HG02885 (cell line): ENCODE measurements at regions not wholly inside any gene's neighbourhood (a gene's known extent, or its start where the extent isn't known, plus 50 kb on each side); places are given as distances from the start of the nearest gene placed in this dataset.
"Not testable (repeated sequence)": the region's sequence is repeated elsewhere in the genome, so short reads cannot be mapped to it uniquely, and the experiment has no call there.

ENCODE experiments used
- ATAC-seq: cut with Tn5 transposase; IDR thresholded peaks from one replicate; pipeline ENCODE4 v1.9.1; 2021; ENCODE audit warnings: mild to moderate bottlenecking; ENCODE audit not compliant: unreplicated experiment, poor library complexity

DNA sequence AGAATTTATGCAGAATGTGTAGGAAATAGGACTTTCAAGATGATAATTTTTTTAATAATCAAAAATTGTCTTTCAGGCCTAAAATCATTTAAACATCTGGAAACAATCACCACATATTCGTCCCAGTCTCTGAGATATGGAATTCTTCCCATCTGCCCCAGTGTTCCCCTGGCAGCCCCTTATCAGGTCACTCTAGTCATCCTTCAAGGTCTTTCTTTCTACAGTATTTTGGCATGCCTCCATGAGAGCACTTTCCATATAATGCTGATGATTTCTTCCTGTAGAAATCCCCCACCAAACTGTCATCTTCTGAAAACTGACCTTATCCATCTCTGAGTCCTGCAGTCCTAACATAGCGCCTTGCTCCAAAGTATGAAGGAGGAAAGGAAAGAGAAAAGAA, 422.1 kb downstream of the RPS29 start:
- no peak for ATAC-seq

DNA sequence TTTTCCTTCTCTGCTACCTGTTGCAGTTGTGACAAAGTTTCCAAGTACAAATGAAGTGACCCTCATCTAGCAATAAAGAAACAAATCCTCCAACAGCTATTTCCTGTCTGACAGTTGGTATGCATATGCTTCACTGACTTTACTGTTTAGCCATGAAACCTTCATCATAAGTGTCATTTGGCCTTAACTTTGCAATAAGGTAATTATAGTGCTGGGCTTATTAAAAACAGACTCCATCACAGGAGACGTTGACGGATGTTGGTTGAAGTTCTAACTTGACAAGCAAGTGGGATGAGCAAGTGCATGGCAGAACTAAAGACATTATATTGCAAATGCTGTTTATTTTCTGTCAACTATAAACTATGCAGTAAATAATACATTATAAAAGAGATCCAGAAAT, 425.2 kb downstream of the RPS29 start:
- ATAC-seq = no peak

DNA sequence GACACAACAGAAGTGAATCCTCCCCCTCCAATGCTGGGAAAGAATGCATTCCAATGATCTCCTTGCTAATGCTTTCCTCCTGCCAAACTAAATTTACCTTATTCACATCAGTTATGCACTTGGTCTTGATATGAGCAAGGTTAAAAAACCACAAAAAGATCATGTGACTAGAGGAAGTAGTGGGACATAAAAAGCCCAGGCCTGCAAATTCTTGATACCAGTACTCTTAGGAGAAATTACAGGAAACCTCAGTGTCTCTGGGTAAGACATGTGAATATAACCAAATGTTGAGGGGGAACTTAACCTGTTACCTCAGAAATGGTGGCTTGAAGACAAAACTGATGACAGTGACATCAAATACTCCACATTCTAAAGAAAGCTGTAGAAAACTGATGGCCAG, 427.1 kb downstream of the RPS29 start:
- ATAC-seq = no peak

DNA sequence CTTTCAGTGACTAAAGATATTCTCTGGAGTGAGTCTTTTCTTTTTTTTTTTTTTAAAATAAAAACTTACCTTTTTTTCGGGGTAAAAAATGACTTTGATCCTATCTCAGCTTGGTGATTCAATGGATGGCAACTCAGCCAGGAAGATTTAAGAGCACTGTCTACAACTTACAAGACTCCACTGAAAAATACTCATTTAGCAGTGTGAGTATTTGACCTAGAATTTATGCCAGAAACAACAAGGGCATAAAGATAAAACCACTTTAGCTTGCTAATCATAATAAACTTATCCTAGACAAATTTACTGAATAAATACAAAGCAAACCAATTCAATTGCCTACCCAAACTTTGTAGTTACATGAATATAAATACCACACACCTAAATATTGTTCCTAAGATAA, 446.6 kb downstream of the RPS29 start:
- no peak for ATAC-seq

DNA sequence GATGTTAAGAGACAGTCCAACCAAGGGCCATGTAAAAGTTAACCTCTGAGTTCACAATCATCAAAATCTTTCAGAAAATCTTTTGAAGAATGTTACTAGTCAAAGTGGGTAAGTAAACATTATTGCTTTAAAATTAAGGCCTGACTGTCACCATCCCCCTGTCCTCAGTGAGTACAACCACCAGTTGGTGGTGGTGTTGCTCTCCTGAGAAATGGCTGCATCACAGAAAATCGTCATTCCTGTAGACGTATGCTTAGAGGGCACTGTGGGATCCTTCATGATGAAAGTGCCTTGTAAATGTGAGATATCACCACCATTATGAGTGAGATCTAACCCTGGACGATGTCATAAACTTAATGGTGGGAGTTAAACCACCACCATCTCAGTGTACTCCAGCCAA, 451.2 kb downstream of the RPS29 start:
- no peak for ATAC-seq

DNA sequence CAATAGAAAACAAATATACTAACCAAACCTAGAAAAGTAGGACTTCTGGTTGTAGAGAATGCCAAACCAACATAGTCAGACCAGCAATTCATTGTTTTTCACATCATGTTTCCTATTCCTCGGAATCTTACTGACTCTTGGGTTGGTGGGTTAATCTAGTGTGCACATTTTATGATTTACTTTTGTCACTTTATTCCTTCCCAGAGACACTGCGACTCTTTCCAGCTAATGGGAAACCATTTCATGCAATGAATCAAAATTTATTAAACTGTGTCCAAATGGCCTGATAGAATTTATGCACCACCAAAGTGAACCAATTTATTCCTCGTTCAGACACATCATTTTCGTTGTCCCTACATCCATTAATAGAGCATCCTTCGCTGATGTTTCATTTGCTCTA, 464.9 kb downstream of the RPS29 start:
- ATAC-seq = no peak

DNA sequence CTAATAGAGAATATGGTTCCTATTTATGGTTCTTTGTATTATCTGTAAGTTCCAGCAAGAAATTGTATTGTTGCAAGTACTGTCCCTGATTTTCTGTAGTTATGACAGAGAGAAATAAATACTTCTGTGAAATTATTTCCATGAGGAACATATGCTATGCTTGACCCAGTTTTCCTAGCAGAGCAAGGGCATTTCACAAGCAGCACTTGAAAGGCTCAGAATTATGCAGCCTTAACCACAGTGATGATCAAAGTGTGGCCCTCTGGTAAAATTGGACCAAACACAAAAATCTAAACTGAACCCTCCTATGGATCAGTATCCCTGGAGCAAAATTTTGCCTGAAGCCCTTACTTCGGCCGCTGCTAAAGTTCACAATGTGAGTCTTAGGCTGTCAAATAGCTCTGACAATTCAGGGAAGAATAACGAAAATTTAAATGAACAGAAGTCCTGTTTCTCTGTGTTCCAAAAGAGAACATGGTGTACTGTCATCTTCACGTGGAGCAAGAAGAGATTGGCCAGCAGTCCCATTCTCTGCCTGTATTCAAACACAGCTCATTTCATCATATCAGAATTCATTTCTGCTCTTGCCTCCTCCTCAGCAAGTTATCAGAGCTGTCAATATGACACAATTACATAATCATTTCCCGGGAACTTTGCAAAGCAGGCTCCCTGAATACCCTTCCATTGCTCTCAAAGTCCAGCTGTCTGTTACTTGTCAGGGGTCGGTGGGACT, 471.9 kb downstream of the RPS29 start:
- ATAC-seq = no peak

DNA sequence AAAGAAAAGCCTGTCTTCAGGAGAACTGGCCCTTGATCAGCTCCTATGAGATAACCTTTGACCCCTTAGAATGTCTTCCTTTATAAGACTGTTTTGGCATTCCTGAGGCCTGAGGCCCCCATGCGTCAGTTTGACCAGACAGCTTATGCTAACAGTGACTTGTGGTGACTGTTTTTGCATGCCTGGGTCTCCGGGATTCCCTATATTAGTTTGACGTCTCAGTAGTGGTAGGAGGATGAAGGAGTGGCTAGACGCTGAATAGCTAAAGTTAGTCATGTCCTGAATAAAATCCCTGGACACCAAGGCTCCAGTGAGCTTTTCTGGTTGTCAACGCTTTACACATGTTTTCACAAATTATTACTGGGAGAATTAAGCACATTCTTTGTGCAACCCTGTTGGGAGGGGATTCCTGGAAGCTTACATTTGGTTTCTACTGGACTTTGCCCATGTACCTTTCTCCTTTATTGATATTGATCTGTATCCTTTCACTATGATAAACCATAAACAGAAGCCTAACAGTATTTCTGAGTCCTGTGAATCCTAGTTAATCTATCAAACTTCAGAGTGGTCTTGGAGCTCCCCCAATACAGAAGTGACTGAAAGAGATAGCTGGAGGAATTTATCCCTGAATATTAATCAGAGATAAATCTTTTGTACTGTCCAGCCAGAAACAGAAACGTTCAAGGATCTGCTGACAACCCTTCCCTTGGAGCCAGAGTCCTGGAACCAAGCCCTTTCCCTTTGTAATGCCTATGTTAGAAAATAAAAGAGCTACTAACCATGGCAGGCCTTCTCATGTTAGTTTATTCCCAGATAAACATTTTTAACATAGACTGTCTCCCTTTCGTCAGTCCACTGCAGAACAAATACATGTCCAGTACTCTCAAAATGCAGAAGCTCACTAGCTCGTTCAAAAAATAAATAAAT, 479.2 kb downstream of the RPS29 start:
- no peak for ATAC-seq

DNA sequence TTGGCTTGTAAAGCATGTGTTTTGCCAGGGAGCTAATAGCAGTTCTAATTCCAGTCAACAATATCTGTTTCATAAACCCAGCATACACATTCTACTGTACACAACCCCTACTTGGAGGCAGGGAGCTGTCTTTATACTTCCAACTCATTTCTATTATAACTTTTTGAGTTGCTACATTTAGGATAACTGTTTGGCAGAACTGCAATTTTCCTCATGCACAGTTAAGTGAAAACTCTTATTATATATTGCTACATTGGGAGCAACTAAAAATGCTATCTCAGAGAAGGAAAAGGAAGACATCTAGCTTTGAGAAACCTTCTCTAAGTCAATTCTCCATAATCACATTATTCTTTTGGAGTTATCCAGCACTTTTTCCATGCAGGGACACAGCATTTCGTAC, 480.2 kb downstream of the RPS29 start:
- ATAC-seq = no peak

DNA sequence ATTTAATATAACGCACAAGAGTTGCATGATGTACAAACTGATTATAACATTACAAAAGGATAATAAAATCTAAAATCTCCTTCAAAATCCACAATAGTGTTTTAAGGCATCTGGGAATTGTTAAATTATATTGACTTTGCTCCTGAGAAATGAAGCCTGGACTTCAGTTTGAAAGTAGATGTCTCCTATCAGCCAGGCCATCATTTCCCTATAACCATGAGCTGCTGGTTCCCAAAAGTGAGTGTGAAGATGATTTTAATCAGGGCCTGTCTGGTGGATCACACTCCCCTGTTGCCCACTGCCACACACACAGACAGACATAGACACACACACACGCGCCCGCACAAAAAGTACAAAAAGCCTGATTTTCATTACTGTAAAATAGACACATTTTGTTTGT, 480.7 kb downstream of the RPS29 start:
- no peak for ATAC-seq

DNA sequence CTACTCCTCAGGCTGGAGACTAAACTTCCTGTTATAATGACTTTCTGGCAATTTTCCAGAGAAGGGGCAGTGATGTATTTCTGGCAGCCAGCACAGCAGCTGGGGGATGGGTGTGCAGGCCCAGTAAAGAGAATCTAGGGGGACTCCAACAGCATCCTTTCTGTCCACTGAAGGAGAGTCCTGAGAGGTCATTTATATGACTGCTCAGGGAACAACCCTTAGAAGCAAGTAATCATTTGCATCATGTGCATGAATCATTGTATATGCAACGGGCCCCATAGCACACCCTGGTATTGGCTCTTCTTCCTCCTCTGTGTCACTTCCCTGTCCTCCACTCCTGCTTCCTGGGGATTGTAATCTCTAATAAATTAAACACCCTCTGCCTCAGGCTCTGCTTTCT, 493.8 kb downstream of the RPS29 start:
- ATAC-seq = no peak

DNA sequence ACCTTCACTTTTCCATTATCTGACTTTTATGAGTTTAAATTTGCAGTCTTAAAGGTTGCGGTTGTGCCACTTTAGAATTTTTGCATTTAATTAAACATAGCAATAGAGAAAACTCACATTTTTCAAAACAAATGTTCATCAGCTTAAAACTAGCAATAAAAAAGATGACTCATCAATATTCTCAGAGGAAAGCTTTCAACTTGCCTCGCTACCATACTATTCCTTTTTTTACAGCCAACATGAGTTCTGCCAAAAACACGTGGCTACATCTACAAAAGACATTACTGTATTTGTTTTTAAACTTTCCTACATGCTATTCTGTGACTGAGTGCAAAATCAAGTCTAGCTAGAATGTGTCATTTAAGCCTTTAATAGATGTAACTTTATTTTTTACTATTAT, 497.1 kb downstream of the RPS29 start:
- ATAC-seq = no peak

DNA sequence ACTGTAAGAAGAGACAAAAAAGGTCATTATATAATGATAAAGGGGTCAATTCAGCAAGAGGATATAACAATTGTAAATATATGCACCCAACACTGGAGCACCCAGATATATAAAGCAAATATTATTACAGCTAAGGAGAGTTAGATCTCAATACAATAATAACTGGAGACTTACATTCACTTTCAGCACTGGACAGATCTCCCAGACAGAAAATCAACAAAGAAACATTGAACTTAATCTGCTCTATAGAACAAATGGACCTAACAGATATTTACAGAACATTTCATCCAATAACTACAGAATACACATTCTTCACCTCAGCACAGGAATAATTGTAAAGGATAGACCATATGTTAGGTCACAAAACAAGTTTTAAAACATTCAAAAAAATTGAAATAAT, 512.9 kb downstream of the RPS29 start:
- ATAC-seq = not testable (repeated sequence)

DNA sequence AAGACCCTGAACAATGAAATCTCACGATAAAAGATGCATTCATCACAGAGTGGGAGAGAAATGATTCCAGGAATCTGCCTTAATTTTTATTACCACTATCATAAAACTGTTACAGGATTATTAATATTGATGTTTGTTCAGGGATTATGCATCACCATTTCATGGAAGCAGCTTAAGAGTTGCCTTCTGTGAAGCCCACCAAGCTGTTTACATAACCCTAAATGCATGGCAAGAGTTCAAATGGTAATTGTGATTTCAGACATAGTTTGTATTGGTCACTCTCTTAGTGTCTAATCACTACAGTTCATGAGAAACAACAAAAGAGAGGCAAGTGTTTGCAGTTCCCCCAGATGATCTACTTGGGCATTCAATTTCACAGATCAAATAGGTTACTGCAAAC, 527.7 kb downstream of the RPS29 start:
- ATAC-seq = no peak

DNA sequence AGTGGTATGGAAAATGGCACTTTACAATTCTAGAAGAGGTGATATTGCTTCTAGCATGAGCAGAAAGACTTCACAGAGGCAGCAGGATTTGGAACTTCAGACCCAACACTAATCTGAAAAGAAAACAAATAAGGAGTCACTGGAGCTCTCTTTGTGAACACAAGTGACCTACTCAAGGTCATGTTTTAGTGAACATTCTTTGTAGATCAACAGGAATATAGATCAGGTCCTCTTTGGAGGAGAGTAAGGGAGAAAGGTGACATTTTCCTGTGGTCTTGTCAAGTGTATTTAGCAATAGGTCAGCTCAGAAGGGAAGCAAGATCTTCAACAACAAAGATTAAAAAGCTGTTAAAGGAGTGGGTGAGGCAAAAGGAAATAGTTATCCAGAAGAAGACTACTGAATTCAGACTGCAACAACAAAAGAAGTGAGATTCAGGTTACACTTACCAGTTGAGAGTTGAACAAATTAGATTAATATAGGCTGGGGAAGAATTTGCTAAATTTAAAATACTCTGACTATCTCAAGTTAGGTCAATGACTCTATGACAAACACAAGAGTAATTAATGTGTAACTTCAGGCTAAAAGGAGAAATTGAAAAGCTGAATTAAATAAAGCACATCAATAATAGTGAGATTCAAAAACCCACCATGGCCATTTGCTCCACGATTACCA, 528.2 kb downstream of the RPS29 start:
- ATAC-seq = no peak

DNA sequence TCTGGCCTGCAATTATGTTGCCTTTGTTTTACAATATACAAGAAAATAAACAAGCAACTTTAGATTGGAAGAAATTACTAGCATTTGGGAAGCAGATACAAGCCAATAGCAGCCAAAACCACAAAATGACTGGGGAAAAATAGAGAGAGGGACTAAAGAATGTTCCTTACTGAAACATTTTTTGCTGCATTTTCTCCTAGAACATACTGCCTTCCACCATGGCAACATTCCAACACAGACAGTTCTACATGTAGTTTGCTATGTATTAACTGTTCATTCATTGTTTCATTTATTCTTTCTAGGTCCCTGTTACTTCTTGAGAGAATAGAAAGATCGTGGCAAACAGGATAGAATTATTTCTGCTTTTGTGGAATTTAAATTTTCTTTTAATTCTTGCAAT, 530.2 kb downstream of the RPS29 start:
- ATAC-seq = no peak

DNA sequence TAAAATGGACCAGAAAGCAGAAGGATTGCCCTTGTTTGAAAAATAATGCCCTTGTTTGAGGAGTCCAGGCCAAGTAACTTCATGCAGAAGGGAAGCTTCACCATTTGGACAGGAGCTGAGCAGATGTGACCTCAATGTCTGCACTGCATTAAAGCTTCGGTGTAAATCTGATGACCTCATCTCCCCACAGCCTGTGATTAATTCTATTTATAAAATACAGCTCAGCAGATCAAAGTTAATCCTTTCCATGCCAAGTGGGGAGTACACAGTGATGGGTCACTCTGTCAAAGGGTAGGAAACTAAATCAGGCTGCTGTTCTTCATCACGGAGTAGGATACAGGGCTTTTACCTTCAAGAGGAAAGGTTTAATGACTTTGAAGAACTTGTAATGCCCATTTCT, 533.7 kb downstream of the RPS29 start:
- no peak for ATAC-seq

DNA sequence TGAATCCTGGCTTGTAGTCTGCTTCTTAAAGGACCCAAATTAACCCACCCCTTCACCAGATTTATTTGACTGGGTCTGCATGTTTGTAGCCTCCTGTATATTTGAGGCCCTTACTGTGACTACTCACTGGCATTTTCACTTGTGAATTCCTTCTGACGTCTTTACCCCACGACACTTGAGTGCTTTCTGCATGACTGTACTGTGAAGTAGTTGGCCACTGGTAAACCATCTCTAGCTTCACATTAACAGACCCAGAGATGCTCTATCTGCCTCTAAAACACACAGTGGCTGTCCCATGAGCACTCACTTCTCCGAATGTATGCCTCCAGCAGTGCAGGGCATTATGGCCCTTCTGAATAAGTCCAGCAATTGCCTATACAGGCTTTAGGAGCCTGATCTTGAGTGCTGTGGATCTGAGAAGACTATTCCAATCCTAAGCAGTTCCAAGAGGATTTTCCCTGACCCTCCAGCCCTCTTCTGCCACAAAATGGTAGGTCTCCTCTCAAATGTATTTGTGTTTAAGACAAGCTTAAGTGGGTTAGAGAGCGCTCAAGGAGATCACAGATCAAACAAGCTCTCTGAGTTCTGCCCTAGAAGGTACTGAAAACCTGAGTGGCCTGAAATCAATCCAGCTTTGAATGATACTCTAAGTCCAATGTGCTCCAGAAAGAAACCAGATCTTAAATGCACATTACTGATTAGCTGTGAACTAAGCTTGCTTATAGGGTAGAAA, 534.7 kb downstream of the RPS29 start:
- ATAC-seq = no peak

DNA sequence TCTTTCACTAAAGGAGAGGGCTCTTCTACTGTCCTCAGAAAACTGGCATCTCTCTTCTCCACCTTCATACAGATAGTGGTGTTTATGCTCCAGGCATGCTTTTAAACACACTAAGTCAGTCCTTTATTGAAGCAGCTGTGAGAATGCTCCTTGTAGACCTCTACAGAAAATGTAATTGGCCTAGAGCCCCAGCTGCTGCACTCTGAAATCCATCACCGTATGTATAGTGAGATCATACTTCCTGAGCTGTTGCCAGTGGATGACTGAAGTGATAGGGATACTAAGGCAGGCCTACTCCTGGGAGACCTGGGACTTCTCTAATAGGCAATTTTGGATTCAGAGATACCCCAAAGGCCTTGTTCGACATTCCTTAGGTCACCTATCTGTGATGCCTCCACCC, 535.4 kb downstream of the RPS29 start:
- ATAC-seq = no peak

DNA sequence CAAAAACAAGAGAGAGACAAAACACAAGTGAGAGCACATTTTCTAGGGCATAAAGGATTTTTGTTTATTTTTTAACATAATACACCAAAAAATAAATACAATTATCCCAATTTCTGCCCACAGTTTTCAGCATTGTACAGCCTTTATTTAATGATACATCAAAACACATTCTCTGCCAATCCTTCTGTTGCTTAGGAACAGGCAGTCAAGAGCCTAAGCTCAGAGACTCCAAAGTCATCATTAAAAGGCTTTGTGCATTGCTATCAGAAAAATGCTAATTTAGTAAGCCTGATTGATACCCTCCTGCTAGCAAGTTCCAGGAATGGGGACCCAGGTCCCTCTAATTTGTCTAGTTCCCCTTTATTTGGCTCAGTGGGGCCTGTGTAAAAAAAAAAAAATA, 536.5 kb downstream of the RPS29 start:
- ATAC-seq = no peak

DNA sequence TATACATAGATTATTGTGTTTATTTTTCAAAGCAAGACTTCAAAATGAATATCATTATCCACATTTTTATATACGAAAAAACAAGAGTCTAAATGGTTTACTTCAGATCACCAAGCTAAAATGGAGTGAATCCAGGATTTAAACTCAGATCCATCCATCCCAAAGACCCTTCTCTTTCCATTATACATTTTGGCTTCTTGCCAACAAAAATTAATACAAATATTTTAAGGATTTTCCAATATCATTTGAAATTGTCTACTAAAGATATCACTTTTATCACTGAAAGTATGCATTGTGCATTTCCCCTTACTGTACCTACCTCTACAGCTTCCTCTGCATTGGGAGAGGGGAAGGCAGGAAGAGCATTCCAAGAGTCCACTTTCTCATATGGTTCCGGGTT, 541.2 kb downstream of the RPS29 start:
- ATAC-seq = no peak
